Breast epithelium (tissue), 4 donors: ENCODE measurements at regions not wholly inside any gene's neighbourhood (a gene's known extent, or its start where the extent isn't known, plus 50 kb on each side); places are given as distances from the start of the nearest gene placed in this dataset.
"Not testable (repeated sequence)": the region's sequence is repeated elsewhere in the genome, so short reads cannot be mapped to it uniquely, and the experiment has no call there.

Source experiments
- DNase-seq, 2 donors: peaks; one replicate each; pipeline ENCODE4 v3.0.0-alpha.2; 2019; ENCODE audit warnings: low spot score in 2 of 2
- H3K27ac ChIP-seq, 2 donors: fragments of 200-600 bp; sonication (generic) in 1 of 2; one replicate each; pipeline ENCODE4 v1.5.1; 2016 to 2019; ENCODE audit warnings: mild to moderate bottlenecking in 1 of 2
- H3K27me3 ChIP-seq, 2 donors: fragments of 200-600 bp; sonication (generic) in 1 of 2; one replicate each; pipeline versions ENCODE4 v1.5.1 to v1.6.0; 2017 to 2019; ENCODE audit warnings: control low read depth in 1 of 2, mild to moderate bottlenecking in 1 of 2
- H3K36me3 ChIP-seq: fragments of 200-600 bp; one replicate; pipeline ENCODE4 v1.5.1; 2019
- H3K4me1 ChIP-seq, 2 donors: fragments of 200-600 bp; sonication (generic); one replicate each; pipeline ENCODE4 v1.5.1; 2016 to 2019; ENCODE audit warnings: control low read depth in 1 of 2
- H3K4me3 ChIP-seq, 3 donors: fragments of 200-600 bp; sonication (generic); 1 replicate in 2 of 3; 2 replicates in 1 of 3; pipeline ENCODE4 v1.5.1; 2016 to 2019; ENCODE audit warnings: mild to moderate bottlenecking in 3 of 3, moderate library complexity in 2 of 3
- H3K9me3 ChIP-seq, 2 donors: fragments of 200-600 bp; sonication (generic) in 1 of 2; one replicate each; pipeline ENCODE4 v1.5.1; 2016 to 2019; ENCODE audit warnings: control low read depth in 1 of 2
- POLR2A ChIP-seq: fragments of 450-650 bp; IDR thresholded peaks from one replicate; pipeline ENCODE4 v1.6.1; 2016; ENCODE audit warnings: antibody characterized with exemption, mild to moderate bottlenecking, moderate library complexity
- POLR2AphosphoS5 ChIP-seq, 3 donors: sonication (generic); formaldehyde crosslinking; IDR thresholded peaks; one replicate each; pipeline ENCODE4 v1.6.1; 2017; ENCODE audit warnings: antibody characterized with exemption in 3 of 3
- intact Hi-C: fragments of 100-400 bp; cut with DNase I; formaldehyde crosslinking; loops from one replicate; pipeline ENCODE4 v1.15.1; 2023; ENCODE audit warnings: low total_unique reads
- TF ChIP-seq, protein P1 (sequence below), 3 donors: fragments of 450-650 bp; IDR thresholded peaks; one replicate each; pipeline ENCODE4 v1.5.1; 2016 to 2017; ENCODE audit warnings: antibody characterized with exemption in 3 of 3, mild to moderate bottlenecking in 3 of 3, moderate library complexity in 3 of 3

GRCh38 chrX:45553417-45553816 lies 352.7 kb upstream of the DIPK2B start:
- no peak for DNase-seq

DNA sequence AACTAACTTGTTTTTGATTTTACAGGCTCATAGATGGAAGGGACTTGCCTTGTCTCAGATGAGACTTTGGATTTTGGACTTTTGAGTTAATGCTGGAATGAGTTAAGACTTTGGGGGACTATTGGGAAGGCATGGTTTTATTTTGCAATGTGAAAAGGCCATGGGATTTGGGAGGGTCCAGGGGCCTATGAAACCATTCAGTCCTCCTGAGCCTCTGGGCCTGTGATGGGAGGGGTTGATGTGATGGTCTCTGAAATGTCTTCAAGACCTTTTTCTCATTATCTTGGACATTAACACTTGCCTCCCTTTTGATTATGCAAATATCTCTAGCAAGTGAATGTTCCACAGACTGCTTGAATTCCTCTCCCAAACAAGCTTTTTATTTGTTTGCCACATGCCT lies 346.0 kb upstream of the DIPK2B start:
- H3K36me3 ChIP-seq, intact Hi-C loops, DNase-seq, H3K27ac ChIP-seq, H3K4me3 ChIP-seq, H3K4me1 ChIP-seq: not testable (repeated sequence)
- Histone ChIP-seq H3K9me3 (peaks cover 21 to 24% of the 10 kb centered on the region in 2 donors), H3K27me3 (peaks cover 0 to 19% of the 10 kb centered on the region in 2 donors)

More at GRCh38 chrX:45553417-45553816, 352.7 kb upstream of the DIPK2B start:
- no peaks in the 10 kb centered on the region for H3K9me3 ChIP-seq
- H3K36me3 ChIP-seq = no peaks in the 10 kb centered on the region
- peaks cover 0 to 11% of the 10 kb centered on the region in 2 donors for H3K27me3 ChIP-seq
- H3K27ac ChIP-seq = no peak overlapping the region
- TF ChIP-seq POLR2AphosphoS5 (IDR thresholded peaks at IDR 0.05) (no peak), POLR2A (no peak)
- TF ChIP-seq, protein P1, sequence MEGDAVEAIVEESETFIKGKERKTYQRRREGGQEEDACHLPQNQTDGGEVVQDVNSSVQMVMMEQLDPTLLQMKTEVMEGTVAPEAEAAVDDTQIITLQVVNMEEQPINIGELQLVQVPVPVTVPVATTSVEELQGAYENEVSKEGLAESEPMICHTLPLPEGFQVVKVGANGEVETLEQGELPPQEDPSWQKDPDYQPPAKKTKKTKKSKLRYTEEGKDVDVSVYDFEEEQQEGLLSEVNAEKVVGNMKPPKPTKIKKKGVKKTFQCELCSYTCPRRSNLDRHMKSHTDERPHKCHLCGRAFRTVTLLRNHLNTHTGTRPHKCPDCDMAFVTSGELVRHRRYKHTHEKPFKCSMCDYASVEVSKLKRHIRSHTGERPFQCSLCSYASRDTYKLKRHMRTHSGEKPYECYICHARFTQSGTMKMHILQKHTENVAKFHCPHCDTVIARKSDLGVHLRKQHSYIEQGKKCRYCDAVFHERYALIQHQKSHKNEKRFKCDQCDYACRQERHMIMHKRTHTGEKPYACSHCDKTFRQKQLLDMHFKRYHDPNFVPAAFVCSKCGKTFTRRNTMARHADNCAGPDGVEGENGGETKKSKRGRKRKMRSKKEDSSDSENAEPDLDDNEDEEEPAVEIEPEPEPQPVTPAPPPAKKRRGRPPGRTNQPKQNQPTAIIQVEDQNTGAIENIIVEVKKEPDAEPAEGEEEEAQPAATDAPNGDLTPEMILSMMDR (IDR thresholded peaks at IDR 0.05) = no peak
- H3K4me3 ChIP-seq = no peak overlapping the region
- intact Hi-C loops = no loop called here
- no peaks in the 10 kb centered on the region for H3K4me1 ChIP-seq

GRCh38 chrX:45540181-45540580 lies 339.5 kb upstream of the DIPK2B start:
- Histone ChIP-seq H3K27ac (no peak overlapping the region), H3K9me3 (no peaks in the 10 kb centered on the region), H3K36me3 (no peaks in the 10 kb centered on the region), H3K4me3 (no peak overlapping the region), H3K27me3 (peaks cover 0 to 28% of the 10 kb centered on the region in 2 donors), H3K4me1 (no peaks in the 10 kb centered on the region)
- intact Hi-C loops = no loop called here
- no peak for TF ChIP-seq POLR2AphosphoS5 (IDR thresholded peaks at IDR 0.05)
- no peak for TF ChIP-seq POLR2A
- TF ChIP-seq, protein P1 (IDR thresholded peaks at IDR 0.05) = no peak
- DNase-seq = no peak

GRCh38 chrX:45537936-45538335 lies 337.3 kb upstream of the DIPK2B start:
- intact Hi-C loops = no loop called here

GRCh38 chrX:45527834-45528233 lies 327.2 kb upstream of the DIPK2B start:
- Histone ChIP-seq H3K27me3 (peaks cover 0 to 22% of the 10 kb centered on the region in 2 donors), H3K9me3 (no peaks in the 10 kb centered on the region), H3K27ac (no peak overlapping the region), H3K4me1 (no peaks in the 10 kb centered on the region), H3K4me3 (no peak overlapping the region), H3K36me3 (no peaks in the 10 kb centered on the region)
- no peak for DNase-seq
- intact Hi-C loops = no loop called here
- TF ChIP-seq POLR2AphosphoS5 (IDR thresholded peaks at IDR 0.05) = no peak
- TF ChIP-seq POLR2A = no peak
- TF ChIP-seq, protein P1 (IDR thresholded peaks at IDR 0.05) = no peak

More at GRCh38 chrX:45537936-45538335, 337.3 kb upstream of the DIPK2B start:
- Histone ChIP-seq H3K4me1 (no peaks in the 10 kb centered on the region), H3K4me3 (no peak overlapping the region), H3K27me3 (peaks cover 0 to 24% of the 10 kb centered on the region in 2 donors), H3K36me3 (no peaks in the 10 kb centered on the region), H3K9me3 (no peaks in the 10 kb centered on the region), H3K27ac (no peak overlapping the region)
- DNase-seq = no peak
- no peak for TF ChIP-seq POLR2AphosphoS5 (IDR thresholded peaks at IDR 0.05)
- TF ChIP-seq, protein P1 (IDR thresholded peaks at IDR 0.05) = no peak

DNA sequence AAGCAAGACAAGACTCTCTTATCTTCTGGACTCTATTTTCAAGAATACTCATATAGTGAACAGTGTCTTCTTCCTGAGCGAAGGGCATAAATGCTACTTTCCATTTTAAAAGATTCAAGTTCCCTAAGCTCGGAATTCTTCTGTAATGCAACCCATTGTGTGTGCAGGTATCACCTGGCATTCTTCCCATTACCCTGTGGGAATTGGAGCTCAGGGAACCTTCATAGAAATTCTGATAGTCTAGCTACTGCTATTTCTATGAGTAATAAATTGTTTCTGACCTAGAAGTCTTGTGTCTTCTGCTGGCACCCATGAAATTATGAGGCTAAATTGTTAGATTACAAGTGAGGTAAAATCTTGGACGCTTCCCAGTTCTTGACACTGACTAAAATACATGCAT lies 324.1 kb upstream of the DIPK2B start:
- Histone ChIP-seq H3K27me3 (peaks cover 0 to 29% of the 10 kb centered on the region in 2 donors), H3K27ac (no peak overlapping the region), H3K4me3 (no peak overlapping the region), H3K36me3 (no peaks in the 10 kb centered on the region), H3K9me3 (no peaks in the 10 kb centered on the region), H3K4me1 (no peaks in the 10 kb centered on the region)
- DNase-seq = no peak
- TF ChIP-seq, protein P1 (IDR thresholded peaks at IDR 0.05) = no peak
- intact Hi-C loops = no loop called here
